CD4-positive, CD25-positive, alpha-beta regulatory T cell (primary cell): ENCODE measurements at regions not wholly inside any gene's neighbourhood (a gene's known extent, or its start where the extent isn't known, plus 50 kb on each side); places are given as distances from the start of the nearest gene placed in this dataset.

Source experiments
- ATAC-seq, 2 donors: fragments of 150-1000 bp; cut with Tn5 transposase; one replicate each; pipeline ENCODE4 v1.10.0; 2021; ENCODE audit warnings: low read depth in 2 of 2, moderate number of reproducible peaks in 2 of 2, moderate library complexity in 1 of 2
- DNase-seq, 3 donors: peaks; one replicate each; pipeline versions ENCODE4 v3.0.0 to v3.0.0-alpha.2; 2012 to 2022; ENCODE audit warnings: mixed read lengths in 1 of 3
- H3K27ac ChIP-seq: one replicate; pipeline ENCODE4 v1.7.0; 2013; ENCODE audit warnings: mild to moderate bottlenecking, low read length; ENCODE audit not compliant: insufficient read depth, poor library complexity, severe bottlenecking
- H3K27me3 ChIP-seq: one replicate; pipeline ENCODE4 v1.7.0; 2013; ENCODE audit warnings: low read length; ENCODE audit not compliant: control insufficient read depth, insufficient read depth
- H3K36me3 ChIP-seq: one replicate; pipeline ENCODE4 v1.7.0; 2013; ENCODE audit warnings: mild to moderate bottlenecking, low read length, moderate library complexity; ENCODE audit not compliant: control insufficient read depth, insufficient read depth
- H3K4me1 ChIP-seq: 2 replicates; pipeline ENCODE4 v1.7.0; 2013; ENCODE audit warnings: mild to moderate bottlenecking, low read length; ENCODE audit not compliant: insufficient read depth, control insufficient read depth, poor library complexity, severe bottlenecking
- H3K4me3 ChIP-seq: one replicate; pipeline ENCODE4 v1.7.0; 2013; ENCODE audit warnings: low read depth, mild to moderate bottlenecking, low read length, moderate library complexity
- H3K9me3 ChIP-seq, 2 experiments: 1 replicate in 1 of 2; 2 replicates in 1 of 2; pipeline ENCODE4 v1.7.0; 2013; ENCODE audit warnings: low read length in 2 of 2, mild to moderate bottlenecking in 1 of 2, moderate library complexity in 1 of 2; ENCODE audit not compliant: control insufficient read depth in 2 of 2
- H3K27ac Mint-ChIP-seq, 3 donors: one replicate each; pipeline ENCODE4 v1.8.0; 2020 to 2022; ENCODE audit warnings: mild to moderate bottlenecking in 3 of 3, mixed read lengths in 3 of 3, moderate library complexity in 2 of 3
- H3K27me3 Mint-ChIP-seq: one replicate; pipeline ENCODE4 v1.8.0; 2022; ENCODE audit warnings: mild to moderate bottlenecking, mixed read lengths
- H3K36me3 Mint-ChIP-seq: one replicate; pipeline ENCODE4 v1.8.0; 2020; ENCODE audit warnings: mixed read lengths
- H3K4me1 Mint-ChIP-seq, 4 donors: one replicate each; pipeline ENCODE4 v1.8.0; 2020 to 2022; ENCODE audit warnings: mixed read lengths in 4 of 4, mild to moderate bottlenecking in 1 of 4
- H3K4me3 Mint-ChIP-seq, 4 donors: one replicate each; pipeline ENCODE4 v1.8.0; 2020 to 2022; ENCODE audit warnings: mild to moderate bottlenecking in 4 of 4, mixed read lengths in 4 of 4, moderate library complexity in 3 of 4
- H3K9me3 Mint-ChIP-seq, 7 donors: one replicate each; pipeline ENCODE4 v1.8.0; 2020 to 2022; ENCODE audit warnings: mixed read lengths in 7 of 7, mild to moderate bottlenecking in 3 of 7, moderate library complexity in 2 of 7

GRCh38 chr4:38424151-38424871, 239.7 kb upstream of the KLF3 start:
- no peak for DNase-seq
- Mint-ChIP-seq H3K27me3 (peaks cover 28% of the 10 kb centered on the region), H3K36me3 (no peaks in the 10 kb centered on the region), H3K27ac (no peak overlapping the region), H3K4me3 (no peak overlapping the region), H3K4me1 (peaks cover 0 to 7% (median 5%) of the 10 kb centered on the region in 4 donors), H3K9me3 (peaks cover 0 to 15% (median 5%) of the 10 kb centered on the region in 7 donors)
- H3K4me3 ChIP-seq = no peak overlapping the region
- H3K27ac ChIP-seq = no peak overlapping the region
- H3K36me3 ChIP-seq = no peaks in the 10 kb centered on the region
- ATAC-seq = no peak
- no peaks in the 10 kb centered on the region for H3K4me1 ChIP-seq
- H3K27me3 ChIP-seq = peaks cover 4% of the 10 kb centered on the region
- peaks cover 0 to 2% of the 10 kb centered on the region in 2 experiments for H3K9me3 ChIP-seq

- H3K36me3 ChIP-seq = no peaks in the 10 kb centered on the region
- no peaks in the 10 kb centered on the region for H3K9me3 ChIP-seq
- no peaks in the 10 kb centered on the region for H3K36me3 Mint-ChIP-seq
- peaks cover 0 to 5% (median 0%) of the 10 kb centered on the region in 7 donors for H3K9me3 Mint-ChIP-seq
- DNase-seq (no peak), ATAC-seq (no peak)
- no peak overlapping the region for H3K27ac ChIP-seq
- H3K27me3 ChIP-seq = peaks cover 4% of the 10 kb centered on the region
- peaks cover 0 to 7% (median 5%) of the 10 kb centered on the region in 4 donors for H3K4me1 Mint-ChIP-seq
- H3K4me1 ChIP-seq = no peaks in the 10 kb centered on the region
- H3K4me3 Mint-ChIP-seq = no peak overlapping the region
- peaks cover 24% of the 10 kb centered on the region for H3K27me3 Mint-ChIP-seq
- H3K4me3 ChIP-seq = no peak overlapping the region
- peak overlapping the region in 1 of 3 donors; percentile 45 for H3K27ac Mint-ChIP-seq
Measured at GRCh38 chr4:38426532-38426931, 237.5 kb upstream of the KLF3 start.

DNA sequence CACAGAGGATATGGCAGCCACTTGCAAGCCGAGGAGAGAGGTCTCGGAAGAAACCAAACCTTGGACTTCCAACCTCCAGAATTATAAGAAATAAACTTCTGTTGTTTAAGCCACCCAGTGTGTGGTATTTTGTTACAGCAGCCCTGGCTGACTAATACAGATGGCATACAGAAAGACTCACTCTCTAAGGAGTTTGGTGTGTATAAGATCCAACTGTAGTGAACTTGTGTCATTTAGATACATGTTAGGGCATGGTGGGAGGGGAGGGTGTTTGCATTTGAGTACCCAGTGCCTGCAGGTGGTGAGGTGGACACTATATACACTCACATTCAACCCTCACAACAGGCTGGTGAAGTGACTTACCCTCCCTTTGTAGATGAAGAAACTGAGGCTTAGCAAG, 233.2 kb upstream of the KLF3 start:
- H3K4me1 Mint-ChIP-seq = peaks cover 0 to 7% (median under 1%) of the 10 kb centered on the region in 4 donors
- no peak for DNase-seq

DNA sequence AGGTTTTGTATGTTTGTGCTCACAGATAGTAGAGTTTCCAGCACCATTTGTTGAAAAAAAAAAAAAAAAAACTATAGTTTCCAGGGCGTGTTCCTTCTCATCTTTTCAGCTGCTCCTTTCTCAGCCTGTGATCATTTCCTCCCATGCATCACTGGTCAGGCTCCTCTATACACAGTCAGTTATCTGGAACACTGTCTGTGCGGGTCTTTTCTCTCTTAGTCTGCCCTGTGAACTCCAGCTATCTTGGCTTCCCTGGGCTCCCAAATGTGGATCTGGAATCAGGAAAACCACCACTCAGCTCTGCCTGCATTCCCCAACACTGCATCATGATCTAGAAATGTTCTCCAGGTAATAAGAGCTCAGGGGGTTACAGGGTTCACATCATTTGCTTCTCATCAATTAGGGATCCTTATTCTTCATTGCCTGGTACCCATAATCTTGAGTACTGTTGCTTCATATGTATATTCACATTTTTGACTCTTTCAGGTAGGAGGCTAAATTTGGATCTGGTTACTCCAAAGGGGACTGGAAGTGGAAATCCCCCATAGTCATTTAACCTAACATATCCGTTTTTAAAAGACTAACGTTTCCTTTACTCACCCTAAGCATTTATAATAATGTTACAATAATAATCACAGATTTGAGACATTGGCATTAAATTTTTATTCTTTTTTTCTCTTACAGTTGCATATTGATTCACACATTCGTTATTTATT, 221.8 kb upstream of the KLF3 start:
- H3K9me3 ChIP-seq = peaks cover 0 to 14% of the 10 kb centered on the region in 2 experiments
- peaks cover 27% of the 10 kb centered on the region for H3K27me3 Mint-ChIP-seq
- no peaks in the 10 kb centered on the region for H3K4me1 Mint-ChIP-seq
- no peak overlapping the region for H3K27ac ChIP-seq
- no peak for ATAC-seq
- H3K27ac Mint-ChIP-seq = peak overlapping the region in 1 of 3 donors; percentile 39
- no peaks in the 10 kb centered on the region for H3K36me3 ChIP-seq
- peak overlapping the region in 1 of 4 donors; percentile 14 for H3K4me3 Mint-ChIP-seq
- H3K36me3 Mint-ChIP-seq = no peaks in the 10 kb centered on the region
- H3K9me3 Mint-ChIP-seq = peaks cover 4 to 27% (median 6%) of the 10 kb centered on the region in 7 donors
- no peak for DNase-seq
- H3K4me1 ChIP-seq = no peaks in the 10 kb centered on the region
- no peaks in the 10 kb centered on the region for H3K27me3 ChIP-seq
- no peak overlapping the region for H3K4me3 ChIP-seq

More for the DNA sequence above, 233.2 kb upstream of the KLF3 start:
- H3K4me1 ChIP-seq = no peaks in the 10 kb centered on the region
- no peak overlapping the region for H3K27ac ChIP-seq
- H3K36me3 Mint-ChIP-seq = peaks cover 4% of the 10 kb centered on the region
- H3K27ac Mint-ChIP-seq = no peak overlapping the region
- H3K27me3 Mint-ChIP-seq = peaks cover 24% of the 10 kb centered on the region
- H3K9me3 Mint-ChIP-seq = peaks cover 0 to 19% (median 8%) of the 10 kb centered on the region in 7 donors
- peaks cover 6% of the 10 kb centered on the region for H3K27me3 ChIP-seq
- no peak overlapping the region for H3K4me3 ChIP-seq
- no peaks in the 10 kb centered on the region for H3K36me3 ChIP-seq
- no peaks in the 10 kb centered on the region for H3K9me3 ChIP-seq
- no peak for ATAC-seq
- H3K4me3 Mint-ChIP-seq = no peak overlapping the region

- Histone ChIP-seq H3K36me3 (no peaks in the 10 kb centered on the region), H3K4me1 (no peaks in the 10 kb centered on the region), H3K9me3 (no peaks in the 10 kb centered on the region), H3K4me3 (no peak overlapping the region), H3K27me3 (no peaks in the 10 kb centered on the region), H3K27ac (no peak overlapping the region)
- Mint-ChIP-seq H3K27me3 (no peaks in the 10 kb centered on the region), H3K9me3 (peaks cover 0 to 19% (median 5%) of the 10 kb centered on the region in 7 donors), H3K36me3 (peaks cover 4% of the 10 kb centered on the region), H3K27ac (no peak overlapping the region), H3K4me3 (peak overlapping the region in 2 of 4 donors; percentile 7 to 35), H3K4me1 (peaks cover 0 to 18% (median 5%) of the 10 kb centered on the region in 4 donors)
- DNase-seq (no peak), ATAC-seq (no peak)
Measured at GRCh38 chr4:38449506-38450174, 214.4 kb upstream of the KLF3 start.

DNA sequence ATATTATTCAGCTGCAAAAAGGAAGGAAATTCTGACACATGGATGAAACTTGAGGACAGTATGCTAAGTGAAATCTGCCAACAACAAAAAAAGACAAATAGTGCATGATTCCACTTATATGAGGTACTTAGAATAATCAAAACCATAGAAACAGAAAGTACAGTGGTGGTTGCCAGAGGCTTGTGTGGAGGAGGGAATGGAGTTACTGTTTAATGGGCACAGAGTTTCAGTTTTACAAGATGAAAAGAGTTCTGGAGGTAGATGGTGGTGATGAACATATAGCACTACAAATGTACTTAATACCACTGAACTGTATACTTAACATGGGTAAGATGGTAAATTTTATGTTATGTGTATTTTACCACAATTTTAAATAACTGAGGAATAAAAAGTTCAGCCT, 212.0 kb upstream of the KLF3 start:
- H3K9me3 ChIP-seq = no peaks in the 10 kb centered on the region
- no peaks in the 10 kb centered on the region for H3K36me3 ChIP-seq
- Mint-ChIP-seq H3K27me3 (peaks cover 1% of the 10 kb centered on the region), H3K27ac (no peak overlapping the region), H3K36me3 (peaks cover 4% of the 10 kb centered on the region), H3K9me3 (peaks cover 0 to 18% (median 2%) of the 10 kb centered on the region in 7 donors), H3K4me1 (peaks cover 11 to 32% (median 23%) of the 10 kb centered on the region in 4 donors), H3K4me3 (no peak overlapping the region)
- H3K4me1 ChIP-seq = peaks cover 13% of the 10 kb centered on the region
- no peak overlapping the region for H3K27ac ChIP-seq
- no peaks in the 10 kb centered on the region for H3K27me3 ChIP-seq
- DNase-seq (peak in 1 of 3 donors; percentile 32), ATAC-seq (no peak)
- H3K4me3 ChIP-seq = no peak overlapping the region

DNA sequence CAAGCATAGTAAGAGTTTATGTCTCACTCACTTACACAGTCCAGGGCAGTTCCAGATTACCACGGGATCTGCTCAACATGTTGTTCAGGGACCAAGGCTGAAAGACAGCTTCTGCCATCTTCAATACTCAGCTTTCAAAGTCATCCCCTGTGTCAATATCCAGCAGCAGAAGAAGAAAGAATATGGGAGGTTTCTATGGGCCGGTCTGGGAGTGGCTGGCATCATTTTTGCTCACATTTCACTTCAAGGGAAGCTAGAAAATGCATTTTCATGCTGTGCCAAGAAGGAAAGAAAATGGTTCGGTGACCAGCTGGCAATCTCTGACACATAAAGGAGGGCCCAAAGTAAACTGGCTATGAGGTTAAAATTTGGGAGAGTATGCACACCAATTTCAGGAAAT, 211.5 kb upstream of the KLF3 start:
- peaks cover 11 to 32% (median 23%) of the 10 kb centered on the region in 4 donors for H3K4me1 Mint-ChIP-seq
- no peak overlapping the region for H3K27ac Mint-ChIP-seq

More for the DNA sequence above, 211.5 kb upstream of the KLF3 start:
- H3K36me3 Mint-ChIP-seq = peaks cover 4% of the 10 kb centered on the region
- H3K4me1 ChIP-seq = peaks cover 13% of the 10 kb centered on the region
- H3K9me3 ChIP-seq = no peaks in the 10 kb centered on the region
- H3K27me3 Mint-ChIP-seq = peaks cover 5% of the 10 kb centered on the region
- H3K27me3 ChIP-seq = no peaks in the 10 kb centered on the region
- H3K9me3 Mint-ChIP-seq = peaks cover 0 to 13% (median 0%) of the 10 kb centered on the region in 7 donors
- H3K4me3 ChIP-seq = no peak overlapping the region
- no peaks in the 10 kb centered on the region for H3K36me3 ChIP-seq
- no peak overlapping the region for H3K27ac ChIP-seq
- no peak overlapping the region for H3K4me3 Mint-ChIP-seq
- ATAC-seq (no peak), DNase-seq (no peak)
